ENCODE measurements at regions not wholly inside any gene's neighbourhood (a gene's known extent, or its start where the extent isn't known, plus 50 kb on each side); places are given as distances from the start of the nearest gene placed in this dataset.

GRCh38 chr4:175309041-175309440 is 390.9 kb downstream of the ADAM29 start:
- TF ChIP-seq SIN3A (IDR thresholded peaks at IDR 0.05; ENCODE audit: low read depth) (no peak), SRF (IDR thresholded peaks at IDR 0.05; ENCODE audit: low read depth) (no peak), JUND (IDR thresholded peaks at IDR 0.05) (no peak), POLR2A (IDR thresholded peaks at IDR 0.05; ENCODE audit: borderline replicate concordance, extremely low read depth, insufficient read depth, insufficient read length) (no peak), ZBTB33 (IDR thresholded peaks at IDR 0.05; ENCODE audit: extremely low read depth, insufficient replicate concordance, low read length) (no peak), CTCF (IDR thresholded peaks at IDR 0.05 in 2 of 3, conservative IDR thresholded peaks at IDR 0.05 in 1 of 3; ENCODE audit: borderline replicate concordance in 1 of 3, insufficient read depth in 1 of 3, low read depth in 2 of 3, low read length in 2 of 3) (no peak), ATF3 (IDR thresholded peaks at IDR 0.05) (no peak), EZH2 (IDR thresholded peaks at IDR 0.05) (no peak), SP1 (IDR thresholded peaks at IDR 0.05; ENCODE audit: low read depth) (no peak), ELF1 (IDR thresholded peaks at IDR 0.05; ENCODE audit: borderline replicate concordance, low read depth) (no peak), POLR2AphosphoS5 (IDR thresholded peaks at IDR 0.05; ENCODE audit: low read depth, low read length) (no peak)
